WTC11 (cell line): ENCODE measurements at regions not wholly inside any gene's neighbourhood (a gene's known extent, or its start where the extent isn't known, plus 50 kb on each side); places are given as distances from the start of the nearest gene placed in this dataset.

Experiments used
- ATAC-seq: fragments of 200-7000 bp; cut with Tn5 transposase; 2 replicates; pipeline ENCODE4 v1.10.0; 2021; ENCODE audit warnings: mild to moderate bottlenecking, moderate library complexity
- CTCF ChIA-PET: fragments of 300-600 bp; sonication (Branson Sonifier 250); formaldehyde crosslinking; loops from one replicate; lab custom pipeline; 2021; ENCODE audit warnings: antibody characterized with exemption; lab: Charles Lee
- POLR2A ChIA-PET: fragments of 350-600 bp; sonication (Branson Sonifier 250); formaldehyde crosslinking; loops from one replicate; lab custom pipeline; 2021; ENCODE audit warnings: antibody characterized with exemption; lab: Charles Lee
- DNase-seq: peaks from one replicate; pipeline ENCODE4 v3.0.0; 2021; ENCODE audit warnings: low spot score
- H3K27ac Mint-ChIP-seq: 2 replicates; pipeline ENCODE4 v1.8.0; 2021; ENCODE audit warnings: mixed read lengths
- H3K27me3 Mint-ChIP-seq: 2 replicates; pipeline ENCODE4 v1.8.0; 2021; ENCODE audit warnings: low read depth, mild to moderate bottlenecking, moderate library complexity, mixed read lengths
- H3K36me3 Mint-ChIP-seq: 2 replicates; pipeline ENCODE4 v1.8.0; 2021; ENCODE audit warnings: mixed read lengths
- H3K4me1 Mint-ChIP-seq: 2 replicates; pipeline ENCODE4 v1.8.0; 2022; ENCODE audit warnings: mixed read lengths
- H3K4me3 Mint-ChIP-seq: 2 replicates; pipeline ENCODE4 v1.8.0; 2021; ENCODE audit warnings: mild to moderate bottlenecking, moderate library complexity, mixed read lengths
- H3K9me3 Mint-ChIP-seq: 2 replicates; pipeline ENCODE4 v1.8.0; 2021; ENCODE audit warnings: mixed read lengths
- AR ChIP-seq: fragments of 250-450 bp; sonication (Bioruptor Pico); IDR thresholded peaks from 2 replicates; pipeline ENCODE4 v1.9.0; 2021; ENCODE audit warnings: mild to moderate bottlenecking
- ARID4B ChIP-seq: sonication (generic); formaldehyde crosslinking; IDR thresholded peaks from 2 replicates; pipeline ENCODE4 v1.8.0; 2023; ENCODE audit warnings: missing genetic modification reagents, mild to moderate bottlenecking, borderline replicate concordance
- CREB1 ChIP-seq: sonication (generic); formaldehyde crosslinking; IDR thresholded peaks from 2 replicates; pipeline ENCODE4 v1.8.0; 2023; ENCODE audit warnings: mild to moderate bottlenecking, missing genetic modification reagents
- E2F1 ChIP-seq: sonication (generic); formaldehyde crosslinking; IDR thresholded peaks from 2 replicates; pipeline ENCODE4 v1.8.0; 2022; ENCODE audit warnings: mild to moderate bottlenecking, missing genetic modification reagents
- ERG ChIP-seq: fragments of 250-450 bp; sonication (Bioruptor Pico); IDR thresholded peaks from 2 replicates; pipeline ENCODE4 v1.8.0; 2021; ENCODE audit warnings: mild to moderate bottlenecking
- FOXK1 ChIP-seq: sonication (generic); formaldehyde crosslinking; IDR thresholded peaks from 2 replicates; pipeline ENCODE4 v1.8.0; 2022; ENCODE audit warnings: mild to moderate bottlenecking, moderate library complexity, missing genetic modification reagents
- FOXP4 ChIP-seq: sonication (generic); formaldehyde crosslinking; IDR thresholded peaks from 2 replicates; pipeline ENCODE4 v1.8.0; 2022; ENCODE audit warnings: mild to moderate bottlenecking, missing genetic modification reagents
- GRHL2 ChIP-seq: fragments of 250-450 bp; sonication (Bioruptor Pico); IDR thresholded peaks from 2 replicates; pipeline ENCODE4 v1.8.0; 2022; ENCODE audit warnings: mild to moderate bottlenecking, moderate library complexity; ENCODE audit not compliant: insufficient replicate concordance, severe bottlenecking
- MAX ChIP-seq: sonication (generic); formaldehyde crosslinking; IDR thresholded peaks from 2 replicates; pipeline ENCODE4 v1.8.0; 2022; ENCODE audit warnings: mild to moderate bottlenecking, missing genetic modification reagents
- SOX15 ChIP-seq: fragments of 250-450 bp; sonication (Bioruptor Pico); IDR thresholded peaks from 2 replicates; pipeline ENCODE4 v1.9.0; 2021; ENCODE audit warnings: mild to moderate bottlenecking
- STAT6 ChIP-seq: sonication (generic); formaldehyde crosslinking; conservative IDR thresholded peaks from 2 replicates; pipeline ENCODE4 v1.8.1; 2023; ENCODE audit warnings: mild to moderate bottlenecking, low read depth, missing genetic modification reagents, moderate library complexity
- ZBTB21 ChIP-seq: sonication (generic); formaldehyde crosslinking; IDR thresholded peaks from 2 replicates; pipeline ENCODE4 v1.8.1; 2023; ENCODE audit warnings: mild to moderate bottlenecking, missing genetic modification reagents, borderline replicate concordance
- ZNF281 ChIP-seq: sonication (generic); formaldehyde crosslinking; IDR thresholded peaks from 2 replicates; pipeline ENCODE4 v1.8.0; 2023; ENCODE audit warnings: mild to moderate bottlenecking, missing genetic modification reagents
- ZNF396 ChIP-seq: fragments of 250-450 bp; sonication (Bioruptor Pico); IDR thresholded peaks from 2 replicates; pipeline ENCODE4 v1.8.0; 2021; ENCODE audit warnings: mild to moderate bottlenecking, moderate library complexity, borderline replicate concordance

- ChIA-PET POLR2A (no interaction called here), CTCF (interaction anchor here (1.4 kb wide), 1 partner anchor 214 kb away, joined by 3 read pairs; the partner anchor contains the start of gene C9orf50)
- Mint-ChIP-seq H3K27me3 (peaks cover 15% of the 10 kb centered on the region), H3K4me3 (no peak overlapping the region), H3K27ac (no peak overlapping the region), H3K36me3 (peaks cover 10% of the 10 kb centered on the region), H3K9me3 (peaks cover 13% of the 10 kb centered on the region), H3K4me1 (peaks cover 39% of the 10 kb centered on the region)
- no peak for TF ChIP-seq FOXK1 (CRISPR knock-in tag)
- no peak for TF ChIP-seq AR (CRISPR knock-in tag)
- peak; percentile 43; the same call in 1 of the 2 replicates for TF ChIP-seq ZNF281 (CRISPR knock-in tag)
- TF ChIP-seq MAX (CRISPR knock-in tag) = peak; percentile 32; the same call in 1 of the 2 replicates
- peak; percentile 30 for ATAC-seq
- peak; percentile 37 for DNase-seq
Observed at GRCh38 chr9:129406278-129407225, 214.3 kb downstream of the C9orf50 start.

- H3K27ac Mint-ChIP-seq = no peak overlapping the region
- DNase-seq (no peak), ATAC-seq (no peak)
- ChIA-PET POLR2A (no interaction called here), CTCF (interaction anchor here (1.1 to 1.4 kb wide), 2 partner anchors 215 to 223 kb away, joined by 3 read pairs; partner anchors contain the start of gene C9orf50)
- H3K36me3 Mint-ChIP-seq = peaks cover 8% of the 10 kb centered on the region
- no peak overlapping the region for H3K4me3 Mint-ChIP-seq
- peaks cover 42% of the 10 kb centered on the region for H3K4me1 Mint-ChIP-seq
- H3K27me3 Mint-ChIP-seq = peaks cover 13% of the 10 kb centered on the region
- peaks cover 12% of the 10 kb centered on the region for H3K9me3 Mint-ChIP-seq
- TF ChIP-seq GRHL2 (CRISPR knock-in tag) (no peak), ERG (no peak), ZNF396 (CRISPR knock-in tag) (no peak), ARID4B (no peak), FOXP4 (CRISPR knock-in tag) (no peak), E2F1 (CRISPR knock-in tag) (no peak), SOX15 (CRISPR knock-in tag) (no peak), CREB1 (no peak), STAT6 (CRISPR knock-in tag) (no peak), ZBTB21 (CRISPR knock-in tag) (no peak)
Observed at GRCh38 chr9:129405827-129406213, 215.1 kb downstream of the C9orf50 start.
